Hematopoietic multipotent progenitor cell treated with erythropoietin and hydrocortisone succinate and interleukin-3 and kit ligand, for 8 days (in vitro differentiated cells): ENCODE measurements at regions not wholly inside any gene's neighbourhood (a gene's known extent, or its start where the extent isn't known, plus 50 kb on each side); places are given as distances from the start of the nearest gene placed in this dataset.

Source experiments
- DNase-seq: peaks from one replicate; pipeline ENCODE4 v3.0.0-alpha.2; 2015

DNA sequence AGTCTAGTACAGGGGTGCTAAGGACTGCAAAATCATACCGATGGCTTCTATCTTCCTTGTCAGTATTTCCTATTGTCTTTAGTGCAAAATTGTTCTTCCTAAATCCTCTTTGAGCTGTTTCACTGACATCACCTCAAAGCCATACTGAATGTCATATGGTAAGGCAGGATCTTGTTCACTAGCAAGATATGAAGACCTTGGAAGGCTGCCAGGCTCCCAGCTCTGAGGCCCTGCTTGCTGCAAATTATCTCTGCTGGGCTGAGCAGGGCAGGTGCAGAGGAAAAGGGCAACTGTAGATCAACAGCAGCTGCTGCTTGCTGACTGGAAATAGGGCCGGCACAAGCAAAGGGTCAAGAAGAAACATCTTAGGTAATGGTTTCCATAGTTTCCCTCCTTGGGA is 58.2 kb downstream of the PMAIP1 start:
- peak; percentile 97 for DNase-seq

DNA sequence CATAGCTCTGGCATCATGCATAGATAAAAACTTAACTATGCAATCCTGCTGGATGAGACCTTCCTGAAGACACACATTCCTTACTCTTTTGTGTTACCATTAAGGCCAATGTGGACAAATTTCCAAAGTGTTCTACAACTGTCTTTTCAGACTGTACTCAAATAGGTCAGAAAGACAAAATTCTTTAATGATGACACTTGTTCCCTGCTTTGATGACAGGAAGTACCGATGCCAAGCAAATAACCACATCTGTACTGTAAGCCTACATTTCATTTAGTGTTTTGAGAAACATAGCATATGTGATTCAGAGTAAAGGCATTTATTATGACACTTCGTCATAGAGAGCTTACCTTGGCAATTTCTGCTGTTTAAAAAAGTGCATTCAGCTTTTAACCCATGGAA is 55.0 kb downstream of the PMAIP1 start:
- DNase-seq: no peak

DNA sequence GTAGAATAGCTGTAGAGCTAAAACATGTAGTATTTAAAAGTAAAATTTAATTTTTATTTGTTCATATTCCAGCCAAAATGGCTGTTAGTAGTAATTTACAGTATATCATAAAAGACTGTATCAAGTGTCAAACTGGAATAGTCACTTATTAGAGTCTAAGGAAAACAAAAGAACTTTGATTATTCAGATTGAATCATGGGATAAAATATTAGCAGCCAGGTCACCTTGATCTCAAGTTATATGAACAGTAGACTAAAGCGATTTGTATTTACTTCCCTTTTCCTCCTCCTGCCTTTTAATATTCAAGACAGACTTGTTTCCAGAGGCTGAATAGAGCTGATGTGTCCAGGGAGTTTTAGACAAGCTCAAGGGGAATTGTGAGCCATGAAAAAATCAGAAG is 54.4 kb downstream of the PMAIP1 start:
- DNase-seq: no peak
